OCI-LY7 (cell line): ENCODE measurements at regions not wholly inside any gene's neighbourhood (a gene's known extent, or its start where the extent isn't known, plus 50 kb on each side); places are given as distances from the start of the nearest gene placed in this dataset.
A peak's percentile ranks its signal among the peaks of the same experiment; 100 is the strongest.

Experiments
- BruUV-seq: library from RNA; stranded (reverse); fragments of 400-500 nt; replicated peaks from 2 replicates; lab custom pipeline; 2021; lab: Mats Ljungman, UMichigan
- CTCF ChIA-PET: fragments of 300-600 bp; sonication (Branson Sonifier 250); formaldehyde crosslinking; loops from one replicate; lab custom pipeline; 2022; ENCODE audit warnings: antibody characterized with exemption; ENCODE audit not compliant: unreplicated experiment; lab: Charles Lee
- POLR2A ChIA-PET: fragments of 300-600 bp; sonication (Branson Sonifier 250); formaldehyde crosslinking; loops from one replicate; lab custom pipeline; 2022; ENCODE audit warnings: antibody characterized with exemption; lab: Charles Lee
- DNase-seq: peaks from one replicate; pipeline ENCODE4 v3.0.0-alpha.2; 2015; ENCODE audit warnings: low spot score
- H2AFZ ChIP-seq: fragments of 200-600 bp; sonication (generic), shearing (Covaris generic); 2 replicates; pipeline ENCODE4 v1.6.1; 2014; ENCODE audit warnings: mild to moderate bottlenecking, antibody characterized with exemption, low read length, moderate library complexity
- H3K27ac ChIP-seq: fragments of 200-600 bp; sonication (generic); 2 replicates; pipeline ENCODE4 v1.5.1; 2014; ENCODE audit warnings: mixed run types, low read depth, mild to moderate bottlenecking, moderate library complexity, low read length, inconsistent platforms; ENCODE audit not compliant: poor library complexity, severe bottlenecking
- H3K36me3 ChIP-seq: fragments of 200-600 bp; sonication (generic); 2 replicates; pipeline ENCODE4 v1.6.1; 2014; ENCODE audit warnings: mild to moderate bottlenecking, antibody characterized with exemption, low read length, moderate library complexity, mixed read lengths; ENCODE audit not compliant: insufficient read depth
- H3K4me1 ChIP-seq: fragments of 200-600 bp; sonication (generic); 2 replicates; pipeline ENCODE4 v1.5.1; 2014; ENCODE audit warnings: mild to moderate bottlenecking, low read length; ENCODE audit not compliant: insufficient read depth, poor library complexity, severe bottlenecking
- H3K4me2 ChIP-seq: fragments of 200-600 bp; sonication (generic); 2 replicates; pipeline ENCODE4 v1.6.1; 2014; ENCODE audit warnings: mild to moderate bottlenecking, low read length
- H3K4me3 ChIP-seq: fragments of 200-600 bp; sonication (generic); 2 replicates; pipeline ENCODE4 v1.5.1; 2014; ENCODE audit warnings: mild to moderate bottlenecking, low read depth, low read length; ENCODE audit not compliant: poor library complexity, severe bottlenecking
- H3K79me2 ChIP-seq: fragments of 200-600 bp; sonication (generic); 2 replicates; pipeline ENCODE4 v1.6.1; 2016; ENCODE audit warnings: low read depth, mild to moderate bottlenecking, low read length, moderate library complexity, mixed read lengths; ENCODE audit not compliant: insufficient read depth
- H3K9me2 ChIP-seq: fragments of 200-600 bp; sonication (generic); 2 replicates; pipeline ENCODE4 v1.6.1; 2016; ENCODE audit warnings: mild to moderate bottlenecking, low read length, mixed read lengths; ENCODE audit not compliant: insufficient read depth
- H3K9me3 ChIP-seq: fragments of 200-600 bp; sonication (generic); 2 replicates; pipeline ENCODE4 v1.6.1; 2014; ENCODE audit warnings: mild to moderate bottlenecking, mixed run types, low read length, mixed read lengths
- H4K20me1 ChIP-seq: fragments of 200-600 bp; sonication (generic); 2 replicates; pipeline ENCODE4 v1.6.1; 2014; ENCODE audit warnings: mild to moderate bottlenecking, antibody characterized with exemption, low read length, moderate library complexity, mixed read lengths; ENCODE audit not compliant: insufficient read depth
- EZH2phosphoT487 ChIP-seq: fragments of 200-600 bp; sonication (generic); IDR thresholded peaks from 2 replicates; pipeline ENCODE4 v1.6.1; 2018; ENCODE audit warnings: low read depth, borderline replicate concordance, mild to moderate bottlenecking, mixed run types, antibody characterized with exemption, low read length, moderate library complexity, mixed read lengths
- intact Hi-C: fragments of 100-400 bp; cut with micrococcal nuclease; formaldehyde crosslinking; loops from one replicate; pipeline ENCODE4 v1.10.0; 2022; ENCODE audit not compliant: unreplicated experiment
- TF ChIP-seq, protein P1 (sequence below): fragments of 200-600 bp; sonication (generic); conservative IDR thresholded peaks from 2 replicates; pipeline ENCODE4 v1.5.1; 2014; ENCODE audit warnings: mild to moderate bottlenecking, antibody characterized with exemption, low read length, moderate library complexity, mixed read lengths

DNA sequence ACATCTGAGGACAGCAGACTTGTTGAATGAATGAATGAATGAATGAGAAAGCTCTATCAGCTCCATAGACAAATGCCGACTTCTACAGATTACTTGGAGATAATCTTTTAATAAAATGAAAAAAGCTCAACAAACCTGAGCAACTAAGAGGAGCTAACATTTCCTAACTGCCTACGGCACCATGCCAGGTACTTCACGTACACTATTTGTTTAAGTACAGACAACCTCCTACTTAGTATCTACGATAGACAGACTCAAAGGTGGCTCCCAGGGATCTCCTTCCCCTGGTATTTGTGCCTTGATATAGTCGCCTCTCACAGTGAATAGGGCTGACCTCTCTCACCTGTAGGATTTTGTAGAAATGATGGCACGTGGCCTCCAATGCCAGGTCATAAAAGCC, 412.2 kb upstream of the FAT1 start:
- ChIA-PET POLR2A (interaction anchor here (0.7 kb wide), 1 partner anchor 10 kb away, joined by 3 read pairs; no protein-coding TSS in a partner anchor), CTCF (no interaction called here)
- Histone ChIP-seq H3K4me3 (no peak overlapping the region), H3K9me3 (no peaks in the 10 kb centered on the region), H3K9me2 (no peaks in the 10 kb centered on the region), H3K4me2 (no peak overlapping the region), H3K36me3 (no peaks in the 10 kb centered on the region), H3K27ac (no peak overlapping the region), H3K79me2 (no peaks in the 10 kb centered on the region), H2AFZ (no peak overlapping the region), H4K20me1 (no peaks in the 10 kb centered on the region), H3K4me1 (peaks cover 37% of the 10 kb centered on the region)
- no peak for TF ChIP-seq EZH2phosphoT487
- BruUV-seq: no TSS peak
- DNase-seq: no peak
- intact Hi-C loops: no loop called here

DNA sequence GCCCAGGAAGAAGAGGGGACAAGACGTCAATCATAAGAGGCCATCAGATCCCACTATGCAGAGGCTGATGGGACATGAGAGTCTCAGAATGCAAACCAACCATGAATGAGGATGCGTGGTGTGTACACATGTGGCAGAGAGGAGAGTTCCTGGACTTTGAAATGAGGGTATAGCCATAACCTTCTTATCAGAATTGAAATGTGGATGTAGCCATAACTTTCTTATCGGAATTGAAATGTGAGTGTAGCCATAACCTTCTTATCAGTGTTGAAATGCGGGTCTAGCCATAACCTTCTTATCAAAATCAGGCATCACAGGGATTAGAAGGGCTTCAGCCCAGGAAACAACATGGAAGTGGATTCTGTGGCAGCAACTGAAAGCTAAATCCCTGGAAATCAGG, 415.5 kb upstream of the FAT1 start:
- no peaks in the 10 kb centered on the region for H3K36me3 ChIP-seq
- no peak for TF ChIP-seq EZH2phosphoT487
- TF ChIP-seq, protein P1, sequence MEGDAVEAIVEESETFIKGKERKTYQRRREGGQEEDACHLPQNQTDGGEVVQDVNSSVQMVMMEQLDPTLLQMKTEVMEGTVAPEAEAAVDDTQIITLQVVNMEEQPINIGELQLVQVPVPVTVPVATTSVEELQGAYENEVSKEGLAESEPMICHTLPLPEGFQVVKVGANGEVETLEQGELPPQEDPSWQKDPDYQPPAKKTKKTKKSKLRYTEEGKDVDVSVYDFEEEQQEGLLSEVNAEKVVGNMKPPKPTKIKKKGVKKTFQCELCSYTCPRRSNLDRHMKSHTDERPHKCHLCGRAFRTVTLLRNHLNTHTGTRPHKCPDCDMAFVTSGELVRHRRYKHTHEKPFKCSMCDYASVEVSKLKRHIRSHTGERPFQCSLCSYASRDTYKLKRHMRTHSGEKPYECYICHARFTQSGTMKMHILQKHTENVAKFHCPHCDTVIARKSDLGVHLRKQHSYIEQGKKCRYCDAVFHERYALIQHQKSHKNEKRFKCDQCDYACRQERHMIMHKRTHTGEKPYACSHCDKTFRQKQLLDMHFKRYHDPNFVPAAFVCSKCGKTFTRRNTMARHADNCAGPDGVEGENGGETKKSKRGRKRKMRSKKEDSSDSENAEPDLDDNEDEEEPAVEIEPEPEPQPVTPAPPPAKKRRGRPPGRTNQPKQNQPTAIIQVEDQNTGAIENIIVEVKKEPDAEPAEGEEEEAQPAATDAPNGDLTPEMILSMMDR: no peak
- CTCF ChIA-PET: no interaction called here
- no peaks in the 10 kb centered on the region for H4K20me1 ChIP-seq
- peaks cover 35% of the 10 kb centered on the region for H3K4me1 ChIP-seq
- H3K79me2 ChIP-seq: no peaks in the 10 kb centered on the region
- no peak for DNase-seq
- H2AFZ ChIP-seq: peak overlapping the region; percentile 76
- H3K4me3 ChIP-seq: no peak overlapping the region
- H3K9me3 ChIP-seq: no peaks in the 10 kb centered on the region
- no peak overlapping the region for H3K27ac ChIP-seq
- BruUV-seq: no TSS peak
- H3K4me2 ChIP-seq: peak overlapping the region; percentile 52
- intact Hi-C loops: no loop called here
- POLR2A ChIA-PET: interaction anchor here (0.6 to 1.1 kb wide), 4 partner anchors 8 to 39 kb away, joined by 3 to 4 read pairs (median 3); no protein-coding TSS in a partner anchor
- H3K9me2 ChIP-seq: no peaks in the 10 kb centered on the region

DNA sequence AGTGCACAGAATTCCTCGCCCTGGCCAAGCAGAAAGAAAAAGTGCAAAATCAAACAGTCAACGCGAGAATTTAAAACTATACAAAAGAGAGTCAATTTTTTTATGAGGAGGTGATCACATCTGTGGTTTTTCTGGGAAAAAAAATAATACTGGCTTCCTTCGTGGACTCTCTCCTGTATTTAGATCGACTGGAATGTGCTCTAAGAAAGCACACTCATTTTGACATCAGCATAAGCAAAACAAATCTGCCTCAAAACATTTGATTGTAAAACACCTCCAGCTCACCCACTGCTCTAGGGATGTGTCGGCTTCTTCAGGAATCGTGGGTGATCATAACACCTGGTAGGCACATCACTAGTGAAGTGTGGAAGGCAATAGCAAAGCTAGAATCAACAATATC, 417.4 kb upstream of the FAT1 start:
- Histone ChIP-seq H3K4me2 (no peak overlapping the region), H3K9me2 (no peaks in the 10 kb centered on the region), H4K20me1 (no peaks in the 10 kb centered on the region), H3K27ac (no peak overlapping the region), H3K36me3 (no peaks in the 10 kb centered on the region), H3K4me3 (no peak overlapping the region), H3K9me3 (no peaks in the 10 kb centered on the region), H3K79me2 (no peaks in the 10 kb centered on the region), H2AFZ (peak overlapping the region; percentile 55; the same call in 1 of the 2 replicates), H3K4me1 (peaks cover 35% of the 10 kb centered on the region)
- intact Hi-C loops: no loop called here
- BruUV-seq: no TSS peak
- TF ChIP-seq, protein P1: no peak
- TF ChIP-seq EZH2phosphoT487: no peak
- ChIA-PET CTCF (interaction anchor here (1.2 kb wide), 1 partner anchor 9 kb away, joined by 4 read pairs; no protein-coding TSS in a partner anchor), POLR2A (no interaction called here)
- DNase-seq: no peak
